Activated CD4-positive, alpha-beta T cell treated with anti-CD3 and anti-CD28 coated beads, Interleukin-2, Interleukin-4, amounts not matched to agents 100 ng/mL and 50 ng/mL, durations not matched to agents 16 hours and 8 hours (primary cell): ENCODE measurements at regions not wholly inside any gene's neighbourhood (a gene's known extent, or its start where the extent isn't known, plus 50 kb on each side); places are given as distances from the start of the nearest gene placed in this dataset.
"Not testable (repeated sequence)": the region's sequence is repeated elsewhere in the genome, so short reads cannot be mapped to it uniquely, and the experiment has no call there.

Experiments used
- DNase-seq: peaks from one replicate; pipeline ENCODE4 v3.0.0-alpha.2; 2020; ENCODE audit warnings: low spot score

- DNase-seq = no peak
These were observed 556.5 kb downstream of the GABRG2 start for GRCh38 chr5:162624110-162624509.

- DNase-seq = no peak
These were observed 569.9 kb downstream of the GABRG2 start for GRCh38 chr5:162637481-162637880.

DNA sequence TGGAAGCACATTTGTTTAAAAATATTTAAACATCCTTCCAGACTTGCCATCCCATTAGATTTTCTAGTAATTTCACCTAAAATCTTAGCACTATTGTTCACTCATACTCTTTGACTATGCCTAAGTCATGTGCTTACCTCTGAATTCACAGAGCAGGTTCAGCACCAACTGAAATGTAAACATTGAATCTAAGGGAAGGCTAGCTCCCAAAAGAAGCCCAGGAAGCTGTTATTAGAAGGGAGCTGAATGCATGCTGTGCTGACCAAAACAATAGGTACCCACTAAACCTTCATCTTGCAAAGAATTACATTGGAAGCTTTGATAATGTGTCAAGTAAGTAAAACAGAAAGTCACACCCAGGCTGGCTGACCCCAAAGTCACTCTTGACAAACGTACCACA lies 571.3 kb downstream of the GABRG2 start:
- no peak for DNase-seq

GRCh38 chr5:162641142-162641813 lies 573.7 kb downstream of the GABRG2 start:
- DNase-seq = peak; percentile 3

DNA sequence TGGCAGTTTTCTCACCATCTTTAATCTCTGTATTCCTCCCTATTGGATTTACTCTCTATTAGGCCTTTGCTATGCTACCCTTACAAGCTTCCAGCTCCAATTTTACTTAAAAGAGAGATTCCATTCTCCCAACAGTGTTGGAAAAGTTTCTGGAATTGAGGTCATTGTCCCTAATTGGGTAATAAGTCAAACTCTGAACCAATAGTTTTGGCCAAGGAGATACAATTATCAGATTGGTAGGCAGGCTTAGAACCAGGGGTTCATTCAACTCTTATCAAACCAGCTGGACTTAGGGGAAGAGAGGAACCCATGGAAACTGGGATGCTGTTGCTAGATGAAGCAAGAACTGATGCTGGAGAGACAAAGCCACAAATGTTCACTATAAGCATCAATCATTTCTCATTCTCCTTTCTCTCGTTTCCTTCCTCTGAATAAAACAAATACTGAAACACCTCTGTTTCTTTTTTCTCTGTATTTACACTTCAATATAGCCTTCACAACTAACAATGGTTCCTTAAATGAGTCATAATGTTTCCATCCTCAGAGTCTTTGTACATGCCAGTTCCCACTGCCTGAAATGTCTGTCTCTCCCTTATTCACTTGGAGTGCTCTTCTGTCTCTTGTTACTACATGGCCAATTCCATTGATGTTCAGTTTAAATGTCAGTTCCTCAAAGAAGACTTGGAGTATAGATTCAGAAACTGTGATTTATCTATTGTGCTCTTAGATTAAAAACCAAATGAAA lies 587.3 kb downstream of the GABRG2 start:
- DNase-seq = no peak

GRCh38 chr5:162657076-162657475 lies 589.5 kb downstream of the GABRG2 start:
- no peak for DNase-seq

DNA sequence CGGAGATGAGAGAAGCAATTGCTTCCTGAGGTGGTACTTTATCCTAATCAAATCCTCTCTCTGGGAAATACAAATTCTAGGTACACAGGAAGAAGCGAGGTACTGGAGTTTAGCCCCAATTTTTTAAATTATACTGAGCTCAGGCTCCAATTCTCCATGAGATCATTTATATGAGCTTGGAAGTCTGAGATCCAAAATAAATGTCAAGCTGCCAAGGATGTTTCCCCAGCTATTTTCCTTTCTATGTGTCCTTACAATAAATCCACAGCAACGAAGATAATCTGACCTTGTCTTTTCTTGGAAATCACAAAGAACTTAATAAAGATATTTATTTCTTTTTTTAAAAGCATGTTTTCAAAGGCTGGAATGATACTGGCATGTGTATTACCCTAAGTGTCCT lies 597.3 kb downstream of the GABRG2 start:
- no peak for DNase-seq

- DNase-seq = no peak
These were observed 601.4 kb downstream of the GABRG2 start for GRCh38 chr5:162668926-162669325.

GRCh38 chr5:162672061-162672460 lies 604.5 kb downstream of the GABRG2 start:
- DNase-seq = no peak

- no peak for DNase-seq
These were observed 615.7 kb downstream of the GABRG2 start for GRCh38 chr5:162683284-162683683.

GRCh38 chr5:162684145-162684544 lies 616.6 kb downstream of the GABRG2 start:
- no peak for DNase-seq

- DNase-seq = no peak
These were observed 617.7 kb downstream of the GABRG2 start for GRCh38 chr5:162685302-162685701.

- not testable (repeated sequence) for DNase-seq
These were observed 628.7 kb downstream of the GABRG2 start for GRCh38 chr5:162696272-162696671.

- no peak for DNase-seq
These were observed 631.8 kb downstream of the GABRG2 start for GRCh38 chr5:162699361-162699760.

- DNase-seq = no peak
These were observed 636.3 kb downstream of the GABRG2 start for GRCh38 chr5:162703914-162704313.

- no peak for DNase-seq
These were observed 643.7 kb downstream of the GABRG2 start for GRCh38 chr5:162711244-162711643.

GRCh38 chr5:162719720-162720119 lies 652.1 kb downstream of the GABRG2 start:
- no peak for DNase-seq

DNA sequence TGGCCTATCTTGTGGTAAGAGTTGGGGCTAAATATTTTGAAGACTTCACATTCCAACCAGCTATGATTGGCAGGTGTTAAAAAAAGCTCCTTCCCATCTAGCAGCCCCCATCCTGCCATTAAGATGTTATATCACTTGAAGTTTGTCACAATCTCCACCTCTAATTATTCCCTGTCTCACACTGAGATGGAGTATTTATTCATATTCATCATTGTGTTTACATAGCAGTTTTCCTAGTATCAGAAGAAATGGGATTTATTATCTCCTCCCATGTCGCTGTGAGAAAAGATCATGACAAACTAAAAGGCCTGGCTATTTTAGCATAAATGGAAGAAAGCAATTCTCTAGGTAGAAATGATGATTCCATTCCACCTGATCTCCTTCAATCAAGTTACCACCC lies 653.6 kb downstream of the GABRG2 start:
- no peak for DNase-seq

GRCh38 chr5:162752612-162753011 lies 684.8 kb upstream of the CCNG1 start:
- DNase-seq = no peak

DNA sequence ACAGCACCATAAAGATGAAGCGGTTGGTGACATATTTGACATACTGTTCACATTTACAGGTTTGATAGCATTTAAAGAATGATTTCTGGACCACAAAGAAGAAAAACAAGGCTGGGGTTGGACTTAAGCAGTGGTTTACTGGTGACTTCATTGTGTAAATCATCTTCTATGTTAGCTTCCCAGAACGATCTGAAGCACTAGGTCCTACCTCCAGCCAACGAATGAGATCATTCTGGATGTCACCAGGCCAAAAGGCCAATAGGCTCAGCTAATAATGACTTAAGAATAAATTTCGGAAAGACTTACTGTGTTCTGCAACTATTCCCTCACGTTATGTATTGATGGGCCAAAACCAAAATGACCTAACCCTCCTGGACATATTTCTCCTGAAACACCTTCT lies 675.3 kb upstream of the CCNG1 start:
- DNase-seq = no peak

GRCh38 chr5:162769019-162769418 lies 668.4 kb upstream of the CCNG1 start:
- no peak for DNase-seq

- DNase-seq = no peak
These were observed 651.7 kb upstream of the CCNG1 start for GRCh38 chr5:162785673-162786072.

DNA sequence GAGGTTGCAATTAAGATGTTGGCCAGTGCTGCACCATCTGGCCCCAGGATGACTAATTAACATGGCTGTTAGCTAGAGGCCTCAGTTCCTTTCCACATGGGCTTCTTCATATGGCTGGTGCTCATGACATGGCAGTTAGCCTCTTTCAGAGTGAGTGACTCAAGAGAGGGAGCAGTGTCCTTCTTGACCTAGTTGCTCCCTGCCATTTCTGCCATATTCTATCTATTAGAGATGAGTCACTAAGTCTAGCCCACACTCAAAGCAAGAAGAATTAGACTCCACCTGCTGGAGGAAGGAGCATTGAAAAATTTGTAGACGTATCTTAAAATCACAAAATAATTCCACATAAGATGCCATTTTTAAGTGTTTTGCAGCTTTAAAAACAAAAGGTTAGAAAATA lies 651.2 kb upstream of the CCNG1 start:
- DNase-seq = no peak

GRCh38 chr5:162796507-162796906 lies 640.9 kb upstream of the CCNG1 start:
- DNase-seq = no peak
